ENCODE measurements at regions not wholly inside any gene's neighbourhood (a gene's known extent, or its start where the extent isn't known, plus 50 kb on each side); places are given as distances from the start of the nearest gene placed in this dataset.

GRCh38 chr10:45547207-45547606 lies 125.4 kb downstream of the ZFAND4 start:
- no peak overlapping the region for H3K27ac ChIP-seq (ENCODE audit: extremely low read depth, low read depth, low read length)
- H3K4me1 ChIP-seq (ENCODE audit: control insufficient read depth, insufficient read depth, low read length) = no peaks in the 10 kb centered on the region
- no peaks in the 10 kb centered on the region for H3K9me3 ChIP-seq (ENCODE audit: control insufficient read depth, insufficient read depth, low read depth, low read length)
- no peaks in the 10 kb centered on the region for H3K36me3 ChIP-seq (ENCODE audit: control insufficient read depth in 2 of 2, insufficient read depth in 1 of 2, low read length in 2 of 2)
- POLR2A ChIA-PET = no interaction called here
- CTCF ChIA-PET = no interaction called here
- no peak overlapping the region for H3K4me3 ChIP-seq (ENCODE audit: low read depth, low read length)
- no peak for TF ChIP-seq ZNF704 (tag by site-specific recombination; IDR thresholded peaks at IDR 0.05)
- TF ChIP-seq SP7 (tag by site-specific recombination; IDR thresholded peaks at IDR 0.05) = peak; percentile 37; the same call in 1 of the 2 replicates

- CTCF ChIA-PET = interaction anchor here (0.6 kb wide), 1 partner anchor 104 kb away, joined by 3 read pairs; no protein-coding TSS in a partner anchor
- TF ChIP-seq ZNF670 (tag by site-specific recombination; IDR thresholded peaks at IDR 0.05; ENCODE audit: low read depth) (no peak), ZNF274 (IDR thresholded peaks at IDR 0.05; ENCODE audit: low read length) (no peak), ZNF274 (tag by site-specific recombination; IDR thresholded peaks at IDR 0.05; ENCODE audit: borderline replicate concordance) (no peak), ZNF426 (tag by site-specific recombination; IDR thresholded peaks at IDR 0.05) (no peak), ZNF776 (tag by site-specific recombination; IDR thresholded peaks at IDR 0.05; ENCODE audit: borderline replicate concordance) (no peak), GFI1B (tag by site-specific recombination; IDR thresholded peaks at IDR 0.05) (no peak)
These were observed 127.4 kb downstream of the ZFAND4 start for GRCh38 chr10:45545150-45545549.

GRCh38 chr10:45544191-45544590 lies 128.4 kb downstream of the ZFAND4 start:
- TF ChIP-seq ZNF514 (tag by site-specific recombination; IDR thresholded peaks at IDR 0.05) (no peak), GLI4 (tag by site-specific recombination; IDR thresholded peaks at IDR 0.05) (no peak), ZNF416 (tag by site-specific recombination; IDR thresholded peaks at IDR 0.05) (no peak), INSM2 (tag by site-specific recombination; IDR thresholded peaks at IDR 0.05) (no peak), ZNF266 (tag by site-specific recombination; IDR thresholded peaks at IDR 0.05; ENCODE audit: low read depth) (no peak), ZNF76 (tag by site-specific recombination; IDR thresholded peaks at IDR 0.05; ENCODE audit: borderline replicate concordance, low read depth) (no peak), BCL11A (tag by site-specific recombination; IDR thresholded peaks at IDR 0.05; ENCODE audit: low read depth) (no peak), ZBTB7A (tag by site-specific recombination; IDR thresholded peaks at IDR 0.05; ENCODE audit: low read depth) (no peak), ZNF610 (tag by site-specific recombination; IDR thresholded peaks at IDR 0.05; ENCODE audit: borderline replicate concordance) (no peak), YY1 (tag by site-specific recombination; IDR thresholded peaks at IDR 0.05) (no peak), AEBP2 (tag by site-specific recombination; IDR thresholded peaks at IDR 0.05; ENCODE audit: borderline replicate concordance) (no peak), ZNF670 (tag by site-specific recombination; IDR thresholded peaks at IDR 0.05; ENCODE audit: low read depth) (no peak)
- no peak overlapping the region for H3K27ac ChIP-seq (ENCODE audit: extremely low read depth, low read depth, low read length)
- no peaks in the 10 kb centered on the region for H3K9me3 ChIP-seq (ENCODE audit: control insufficient read depth, insufficient read depth, low read depth, low read length)
- no peak overlapping the region for H3K4me3 ChIP-seq (ENCODE audit: low read depth, low read length)
- ChIA-PET CTCF (no interaction called here), POLR2A (no interaction called here)
- H3K4me1 ChIP-seq (ENCODE audit: control insufficient read depth, insufficient read depth, low read length) = no peaks in the 10 kb centered on the region
- H3K36me3 ChIP-seq (ENCODE audit: control insufficient read depth in 2 of 2, insufficient read depth in 1 of 2, low read length in 2 of 2) = no peaks in the 10 kb centered on the region

More at GRCh38 chr10:45545150-45545549, 127.4 kb downstream of the ZFAND4 start:
- Histone ChIP-seq H3K36me3 (ENCODE audit: control insufficient read depth in 2 of 2, insufficient read depth in 1 of 2, low read length in 2 of 2) (no peaks in the 10 kb centered on the region), H3K4me1 (ENCODE audit: control insufficient read depth, insufficient read depth, low read length) (no peaks in the 10 kb centered on the region), H3K27ac (ENCODE audit: extremely low read depth, low read depth, low read length) (no peak overlapping the region), H3K4me3 (ENCODE audit: low read depth, low read length) (no peak overlapping the region), H3K9me3 (ENCODE audit: control insufficient read depth, insufficient read depth, low read depth, low read length) (no peaks in the 10 kb centered on the region)
- POLR2A ChIA-PET = no interaction called here

Data from HEK293 (cell line).